GM12874 (cell line): ENCODE measurements at regions not wholly inside any gene's neighbourhood (a gene's known extent, or its start where the extent isn't known, plus 50 kb on each side); places are given as distances from the start of the nearest gene placed in this dataset.

Source experiments
- TF ChIP-seq, protein P1 (sequence below): IDR thresholded peaks from 2 replicates; pipeline ENCODE4 v1.5.1; 2011; ENCODE audit warnings: low read depth, mild to moderate bottlenecking, control low read depth, low read length, moderate library complexity; ENCODE audit not compliant: insufficient read depth

DNA sequence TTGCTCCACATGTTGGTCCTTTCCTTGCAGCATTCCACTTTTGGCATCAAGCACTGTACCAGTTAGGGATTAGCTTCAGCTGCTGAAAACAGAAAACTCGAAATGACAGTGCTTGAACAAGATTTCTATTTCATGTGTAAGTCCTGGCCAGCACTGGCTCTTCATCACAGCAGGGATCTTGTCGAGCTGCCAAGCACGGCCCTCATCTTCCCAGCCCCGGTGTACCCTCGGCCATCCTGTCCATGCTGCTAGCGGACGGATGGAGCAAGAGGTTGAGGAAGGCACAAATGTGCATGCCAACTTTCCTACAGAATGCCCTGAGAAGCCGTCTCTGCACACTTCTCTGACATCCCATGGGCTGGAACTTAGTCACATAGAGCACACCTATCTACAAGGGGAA is 130.6 kb downstream of the TENT4A start:
- TF ChIP-seq, protein P1, sequence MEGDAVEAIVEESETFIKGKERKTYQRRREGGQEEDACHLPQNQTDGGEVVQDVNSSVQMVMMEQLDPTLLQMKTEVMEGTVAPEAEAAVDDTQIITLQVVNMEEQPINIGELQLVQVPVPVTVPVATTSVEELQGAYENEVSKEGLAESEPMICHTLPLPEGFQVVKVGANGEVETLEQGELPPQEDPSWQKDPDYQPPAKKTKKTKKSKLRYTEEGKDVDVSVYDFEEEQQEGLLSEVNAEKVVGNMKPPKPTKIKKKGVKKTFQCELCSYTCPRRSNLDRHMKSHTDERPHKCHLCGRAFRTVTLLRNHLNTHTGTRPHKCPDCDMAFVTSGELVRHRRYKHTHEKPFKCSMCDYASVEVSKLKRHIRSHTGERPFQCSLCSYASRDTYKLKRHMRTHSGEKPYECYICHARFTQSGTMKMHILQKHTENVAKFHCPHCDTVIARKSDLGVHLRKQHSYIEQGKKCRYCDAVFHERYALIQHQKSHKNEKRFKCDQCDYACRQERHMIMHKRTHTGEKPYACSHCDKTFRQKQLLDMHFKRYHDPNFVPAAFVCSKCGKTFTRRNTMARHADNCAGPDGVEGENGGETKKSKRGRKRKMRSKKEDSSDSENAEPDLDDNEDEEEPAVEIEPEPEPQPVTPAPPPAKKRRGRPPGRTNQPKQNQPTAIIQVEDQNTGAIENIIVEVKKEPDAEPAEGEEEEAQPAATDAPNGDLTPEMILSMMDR = no peak

DNA sequence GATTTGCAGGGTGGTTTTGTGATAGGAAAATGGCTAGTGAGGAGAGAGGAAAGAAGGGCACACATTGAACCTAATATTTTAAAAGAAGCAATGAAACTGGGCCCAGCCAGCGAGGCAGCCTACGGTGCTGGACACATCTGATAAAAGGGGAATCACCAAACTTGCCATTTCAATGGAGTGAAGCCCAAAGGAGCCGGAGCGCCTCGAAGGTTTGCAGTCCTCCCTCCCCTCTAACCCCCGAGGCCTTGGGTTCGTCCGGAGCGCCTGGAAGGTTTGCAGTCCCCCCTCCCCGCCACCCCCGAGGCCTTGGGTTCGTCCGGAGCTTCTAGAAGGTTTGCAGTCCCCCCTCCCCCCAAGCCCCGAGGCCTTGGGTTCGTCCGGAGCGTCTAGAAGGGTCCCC is 132.6 kb downstream of the TENT4A start:
- TF ChIP-seq, protein P1 = no peak

DNA sequence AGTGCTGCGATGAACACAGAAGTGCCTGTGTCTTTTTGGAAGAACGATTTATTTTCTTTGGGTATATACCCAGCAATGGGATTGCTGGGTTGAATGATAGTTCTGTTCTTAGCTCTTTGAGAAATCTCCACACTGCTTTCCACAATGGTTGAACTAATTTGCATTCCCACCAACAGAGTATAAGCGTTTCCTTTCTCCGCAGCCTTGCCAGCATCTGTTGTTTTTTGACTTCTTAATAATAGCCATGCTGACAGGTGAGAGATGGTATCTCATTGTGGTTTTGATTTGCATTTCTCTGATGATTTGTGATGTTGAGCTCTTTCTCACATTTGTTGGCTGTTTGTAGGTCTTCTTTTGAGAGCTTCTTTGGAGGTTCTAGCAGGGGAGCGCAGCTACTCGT is 134.6 kb downstream of the TENT4A start:
- TF ChIP-seq, protein P1 = no peak

DNA sequence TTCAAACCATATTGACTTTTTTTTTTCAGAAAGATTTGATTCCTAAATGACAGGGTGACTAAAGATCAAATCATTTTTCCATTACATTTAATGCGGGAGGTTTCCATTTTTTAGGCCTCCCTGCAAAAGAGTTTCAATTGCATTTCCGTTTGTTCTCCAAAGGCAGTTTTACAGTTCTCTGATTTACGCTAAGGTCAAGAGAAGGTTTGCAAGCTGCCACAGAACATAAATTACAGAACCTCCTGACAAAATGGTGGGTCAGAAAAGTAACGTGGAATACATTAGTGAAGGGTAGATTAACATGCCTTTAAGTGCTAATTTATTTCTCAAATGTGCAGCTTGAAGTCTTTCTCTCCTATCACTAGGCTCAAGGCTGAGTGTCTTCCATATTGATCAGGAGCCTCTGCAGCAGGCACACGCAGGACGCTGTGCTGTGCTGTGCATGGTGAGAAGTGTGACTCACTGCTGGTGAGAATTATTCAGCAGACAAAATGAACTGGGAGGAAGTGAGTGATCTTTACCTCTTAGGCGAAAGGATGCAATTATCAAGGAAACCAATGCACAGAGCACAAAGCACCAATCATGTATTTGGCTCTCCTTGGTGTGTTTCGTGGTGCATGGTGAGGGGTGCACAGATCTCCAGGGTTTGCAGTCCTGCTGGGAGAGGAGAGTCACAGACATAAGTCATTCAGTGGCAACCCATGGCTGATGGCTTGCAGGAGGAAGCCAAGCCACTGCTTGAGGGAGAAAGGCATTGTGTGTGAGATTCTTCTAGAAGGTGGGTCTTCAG is 136.3 kb downstream of the TENT4A start:
- TF ChIP-seq, protein P1 = no peak

DNA sequence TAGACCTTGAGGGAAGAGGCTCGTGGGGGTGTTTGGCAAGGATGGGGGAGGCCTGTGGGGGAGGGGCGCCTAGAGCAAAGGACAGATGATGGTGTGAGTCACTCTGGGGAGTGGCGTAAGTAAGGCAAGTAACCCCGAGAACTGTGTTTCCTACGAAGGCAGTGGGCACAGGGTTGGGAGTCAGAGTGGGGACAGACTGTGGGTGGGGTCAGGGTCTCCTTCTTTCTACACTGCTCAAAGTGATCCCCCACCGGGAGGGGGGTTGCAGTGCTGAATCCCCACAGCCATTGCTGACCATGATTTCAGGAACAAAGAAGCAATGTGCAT is 136.8 kb downstream of the TENT4A start:
- TF ChIP-seq, protein P1 = no peak

DNA sequence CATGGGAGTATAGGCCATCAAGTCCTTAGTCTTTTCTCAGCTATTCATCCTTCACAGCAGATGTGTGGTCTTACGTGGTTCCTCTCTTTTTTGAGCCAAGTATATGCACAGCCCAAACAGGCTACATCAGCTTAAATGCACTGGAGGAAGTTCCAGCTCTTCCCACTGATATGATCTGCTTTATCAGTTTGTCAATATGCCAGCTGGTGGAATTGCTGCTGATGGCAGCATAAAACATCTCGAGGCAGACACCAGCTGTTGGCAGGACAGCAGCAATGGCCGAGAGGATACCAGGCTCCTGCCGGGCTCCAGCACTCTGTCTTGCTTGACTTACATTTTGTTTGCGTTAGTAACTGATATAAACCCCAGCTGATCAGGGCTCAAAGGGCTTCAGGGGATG is 143.4 kb downstream of the TENT4A start:
- TF ChIP-seq, protein P1 = no peak

DNA sequence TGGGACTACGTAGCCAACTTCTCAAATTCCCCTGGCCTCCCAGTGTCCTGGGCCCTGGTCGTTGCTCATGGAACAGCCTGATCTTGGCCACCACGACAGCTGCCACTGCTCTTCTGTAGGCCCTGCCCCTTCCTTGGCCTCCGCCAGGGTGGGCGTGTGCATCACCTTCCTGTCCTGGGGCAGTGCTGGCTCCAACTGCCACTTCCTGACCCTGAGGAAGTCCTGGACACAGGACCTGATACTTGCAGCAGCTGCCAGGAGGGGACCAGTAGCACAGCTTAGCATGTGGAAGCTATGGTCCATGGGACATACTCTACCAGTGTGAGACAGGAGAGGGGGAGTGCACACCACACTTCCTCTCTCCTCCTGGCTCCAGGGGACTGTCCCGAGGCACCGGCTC is 145.2 kb downstream of the TENT4A start:
- TF ChIP-seq, protein P1 = no peak
